NCI-H82 treated with DMSO at 0.1 percent for 48 hours (cell line): ENCODE measurements at regions not wholly inside any gene's neighbourhood (a gene's known extent, or its start where the extent isn't known, plus 50 kb on each side); places are given as distances from the start of the nearest gene placed in this dataset.
"Not testable (repeated sequence)": the region's sequence is repeated elsewhere in the genome, so short reads cannot be mapped to it uniquely, and the experiment has no call there.

Experiments
- DNase-seq: peaks from one replicate; lab custom pipeline; 2025; ENCODE audit not compliant: unreplicated experiment; lab: John Stamatoyannopoulos, UW

GRCh38 chr1:98294127-98294526, 367.4 kb upstream of the SNX7 start:
- DNase-seq, result no peak

GRCh38 chr1:98292994-98293393, 368.5 kb upstream of the SNX7 start:
- DNase-seq, result no peak

GRCh38 chr1:98289311-98289710, 368.5 kb upstream of the DPYD start:
- no peak for DNase-seq

- DNase-seq, result no peak
Measured at GRCh38 chr1:98288494-98288893, 367.7 kb upstream of the DPYD start.

DNA sequence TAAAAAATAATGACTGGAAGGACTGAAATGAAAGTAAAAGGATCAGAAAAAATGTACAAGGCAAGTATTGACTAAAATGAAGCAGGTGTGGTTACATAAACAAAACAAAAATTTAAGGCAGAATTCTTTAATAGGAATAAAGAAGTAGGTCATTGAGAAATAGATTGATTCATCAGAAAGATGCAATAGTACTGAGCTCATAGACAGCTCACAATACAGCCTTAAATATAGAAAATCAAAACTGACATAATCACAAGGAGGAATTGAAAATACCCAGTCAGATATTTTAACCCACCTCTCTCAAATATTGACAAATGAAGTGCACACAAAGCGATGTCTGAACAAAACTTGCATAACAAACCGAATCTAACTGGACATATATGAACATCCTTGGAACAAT, 366.8 kb upstream of the DPYD start:
- DNase-seq, result no peak

DNA sequence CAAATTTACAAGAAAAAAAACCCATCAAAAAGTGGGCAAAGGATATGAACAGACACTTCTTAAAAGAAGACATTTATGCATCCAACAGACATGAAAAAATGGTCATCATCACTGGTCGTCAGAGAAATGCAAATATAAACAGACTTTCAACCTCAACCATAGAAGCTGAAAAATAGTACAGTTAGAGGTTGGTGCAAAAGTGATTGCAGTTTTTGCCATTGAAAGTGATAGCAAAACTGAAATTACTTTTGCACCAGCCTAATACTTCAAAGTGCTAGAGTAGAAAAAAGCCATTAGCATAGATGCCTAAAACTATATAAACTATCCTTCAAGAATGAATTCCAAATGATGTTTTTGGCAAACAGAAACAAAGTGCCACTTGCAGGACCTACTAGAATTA, 365.8 kb upstream of the DPYD start:
- DNase-seq, result no peak

GRCh38 chr1:98285286-98285685, 364.5 kb upstream of the DPYD start:
- DNase-seq, result not testable (repeated sequence)

GRCh38 chr1:98280049-98280448, 359.2 kb upstream of the DPYD start:
- DNase-seq, result no peak

- DNase-seq, result no peak
Measured at GRCh38 chr1:98278055-98278454, 357.2 kb upstream of the DPYD start.

DNA sequence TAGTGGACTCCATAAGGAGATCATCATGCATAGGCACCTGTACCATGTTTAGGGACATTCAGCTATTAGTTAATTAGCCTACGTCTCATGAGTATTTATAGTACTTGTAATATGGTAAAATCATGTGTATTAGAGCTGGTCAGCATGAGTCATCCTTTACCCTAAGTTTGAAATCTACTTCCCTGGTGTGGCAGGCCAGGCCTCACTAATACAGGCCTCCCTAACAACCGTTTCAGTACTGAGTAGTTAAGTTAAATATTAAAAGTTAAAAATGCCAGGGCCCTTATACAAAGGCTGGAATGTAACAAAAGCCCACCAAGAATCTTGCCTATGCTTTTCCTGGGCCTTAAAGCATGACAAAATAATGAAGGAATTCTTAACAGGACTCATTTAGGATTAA, 356.3 kb upstream of the DPYD start:
- no peak for DNase-seq

DNA sequence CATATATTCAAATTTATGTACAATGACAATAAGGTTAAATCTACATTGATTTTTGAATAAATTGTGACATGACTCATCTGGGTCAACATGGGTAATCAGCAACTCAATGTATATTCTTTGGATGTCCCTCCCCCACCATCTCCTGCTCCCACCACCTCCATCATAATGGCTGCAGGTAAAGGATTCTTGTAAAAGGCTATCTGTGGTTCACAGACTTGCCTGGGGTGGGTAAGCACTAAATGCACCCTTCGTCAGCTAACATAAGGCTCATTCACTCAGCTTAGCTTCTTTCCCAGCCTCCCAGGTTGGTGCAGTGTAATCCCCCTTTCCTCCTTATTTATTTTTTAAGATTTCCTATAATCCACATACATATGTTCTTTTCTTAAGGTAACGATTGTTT, 355.7 kb upstream of the DPYD start:
- DNase-seq, result no peak

DNA sequence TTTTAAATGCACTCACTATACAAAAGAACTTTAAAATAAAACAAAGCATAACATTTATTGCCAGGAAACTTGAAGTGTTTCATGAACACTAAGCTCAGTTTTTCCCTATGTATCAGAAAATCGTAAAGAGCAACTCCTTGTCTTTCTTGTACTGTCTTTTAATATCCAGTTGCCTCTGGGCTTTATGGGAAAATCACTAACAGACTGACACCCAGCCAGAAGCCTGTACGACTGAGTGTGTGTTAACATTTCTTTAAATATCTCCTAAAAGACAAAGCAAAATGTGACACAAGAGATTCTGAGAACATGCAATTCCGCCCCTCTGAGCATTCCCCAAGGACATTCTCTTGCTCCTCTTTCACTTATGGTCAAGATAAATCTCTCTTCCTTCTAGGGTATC, 347.5 kb upstream of the DPYD start:
- DNase-seq, result no peak

GRCh38 chr1:98267423-98267822, 346.6 kb upstream of the DPYD start:
- DNase-seq, result no peak

GRCh38 chr1:98264727-98265126, 343.9 kb upstream of the DPYD start:
- DNase-seq, result no peak

- DNase-seq, result no peak
Measured at GRCh38 chr1:98260839-98261238, 340.0 kb upstream of the DPYD start.

DNA sequence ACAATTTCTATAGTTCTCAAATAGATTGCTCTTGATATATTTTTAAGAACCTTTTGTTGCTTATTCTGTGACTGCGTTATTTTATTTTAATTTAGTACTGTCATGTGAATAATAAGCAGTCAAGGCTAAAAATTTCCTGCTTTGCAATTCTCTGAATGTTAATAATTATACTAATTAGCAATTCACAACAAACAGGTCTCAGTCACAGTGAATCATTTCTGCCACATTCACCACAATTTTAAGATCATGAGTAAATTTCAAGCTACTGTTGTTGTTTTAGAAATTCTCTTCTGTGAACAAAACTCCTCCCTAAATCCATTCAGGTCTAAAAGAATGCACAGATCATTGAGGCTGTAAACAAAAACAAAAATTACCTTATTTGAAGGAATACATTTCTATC, 339.6 kb upstream of the DPYD start:
- DNase-seq, result no peak

DNA sequence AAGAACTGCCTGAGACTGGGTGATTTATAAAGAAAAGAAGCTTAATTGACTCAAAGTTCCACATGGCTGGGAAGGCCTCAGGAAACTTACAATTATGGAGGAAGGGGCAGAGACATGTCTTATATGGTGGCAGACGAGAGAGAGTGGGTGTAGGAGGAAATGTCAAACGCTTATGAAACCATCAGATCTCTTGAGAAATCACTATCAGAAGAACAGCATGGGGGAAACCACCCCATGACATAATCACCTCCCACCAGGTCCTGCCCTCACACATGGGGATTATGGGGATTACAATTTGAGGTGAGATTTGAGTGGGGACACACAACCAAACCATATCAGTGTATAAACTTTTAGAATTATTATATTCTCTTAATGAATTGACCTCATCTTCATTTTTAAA, 335.9 kb upstream of the DPYD start:
- DNase-seq, result no peak

DNA sequence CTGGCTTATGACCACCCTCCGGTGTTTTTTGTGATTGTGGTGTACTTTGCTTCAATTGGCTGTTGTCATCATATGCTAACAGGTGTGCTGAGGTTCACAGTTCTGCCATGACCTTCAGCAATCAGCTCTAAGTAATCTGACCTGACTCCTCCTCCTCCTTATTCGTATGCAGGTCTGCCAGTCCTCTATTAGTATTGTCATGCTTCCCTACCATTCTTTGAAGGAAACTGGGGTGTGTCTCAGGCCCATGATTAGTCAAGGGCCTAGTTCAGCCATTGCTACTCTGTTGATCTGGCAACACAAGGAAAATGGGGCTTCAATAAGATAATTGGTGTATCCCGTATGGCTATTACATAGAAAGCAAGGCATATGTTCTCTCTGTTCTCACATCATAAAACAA, 332.3 kb upstream of the DPYD start:
- DNase-seq, result no peak

DNA sequence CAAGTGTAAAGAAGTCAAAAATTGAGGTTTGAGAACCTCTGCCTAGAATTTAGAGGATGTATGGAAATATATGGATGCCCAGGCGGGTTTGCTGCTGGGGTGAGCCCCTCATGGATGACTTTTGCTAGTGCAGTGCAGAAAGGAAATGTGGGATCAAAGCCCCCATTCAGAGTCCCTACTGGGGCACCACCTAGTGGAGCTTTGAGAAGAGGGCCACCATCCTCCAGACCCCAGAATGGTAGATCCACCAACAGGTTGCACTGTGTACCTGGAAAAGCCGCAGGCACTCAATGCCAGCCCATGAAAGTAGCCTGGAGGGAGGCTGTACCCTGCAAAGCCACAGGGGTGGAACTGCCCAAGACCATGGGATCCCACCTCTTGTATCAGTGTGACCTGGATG, 330.7 kb upstream of the DPYD start:
- no peak for DNase-seq

- DNase-seq, result no peak
Measured at GRCh38 chr1:98232678-98233077, 311.8 kb upstream of the DPYD start.

GRCh38 chr1:98222706-98223105, 301.9 kb upstream of the DPYD start:
- DNase-seq, result no peak

- no peak for DNase-seq
Measured at GRCh38 chr1:98221923-98222322, 301.1 kb upstream of the DPYD start.

DNA sequence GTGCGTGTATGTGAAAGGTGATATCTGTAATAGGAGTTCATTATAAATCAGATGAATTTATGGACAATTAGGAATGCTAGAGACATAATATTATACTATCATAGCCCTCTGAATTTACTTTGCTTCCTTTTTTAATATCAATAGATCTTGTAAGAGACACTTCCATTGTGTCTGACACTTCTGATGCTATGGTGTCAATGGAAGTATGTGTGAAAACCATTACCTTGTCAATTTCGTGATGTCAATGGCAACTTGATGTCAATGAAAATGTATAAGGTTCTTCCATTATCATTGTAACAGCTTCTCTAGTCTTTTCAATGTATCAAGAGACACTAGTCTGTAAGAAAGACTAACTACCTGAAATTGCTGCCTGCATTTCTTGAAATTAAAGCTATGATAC, 296.8 kb upstream of the DPYD start:
- DNase-seq, result no peak

- DNase-seq, result no peak
Measured at GRCh38 chr1:98216304-98216703, 295.5 kb upstream of the DPYD start.
